ENCODE measurements at regions not wholly inside any gene's neighbourhood (a gene's known extent, or its start where the extent isn't known, plus 50 kb on each side); places are given as distances from the start of the nearest gene placed in this dataset.

DNA sequence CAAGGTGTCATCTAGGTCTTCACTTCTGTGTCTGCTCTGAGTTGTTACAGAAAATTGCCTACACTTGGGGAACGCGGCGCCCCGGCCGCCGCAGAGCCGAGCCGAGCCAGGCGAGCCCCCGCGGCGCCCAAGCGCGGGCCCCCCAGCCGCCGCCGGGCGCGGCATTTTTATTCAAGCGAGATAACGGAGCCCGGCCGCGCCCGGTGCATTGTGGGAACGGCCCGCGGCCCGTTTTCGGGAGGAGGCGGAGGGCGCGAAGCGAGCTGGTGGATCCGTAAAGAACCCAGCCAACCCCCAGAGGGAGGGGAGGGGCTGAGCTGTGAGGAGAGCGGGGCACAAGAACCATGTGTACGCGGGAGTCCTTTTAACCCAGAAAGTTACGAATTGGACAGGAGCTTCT, 191.8 kb downstream of the FTCDNL1 start:
- DNase-seq: no peak
- TF ChIP-seq, protein P1, sequence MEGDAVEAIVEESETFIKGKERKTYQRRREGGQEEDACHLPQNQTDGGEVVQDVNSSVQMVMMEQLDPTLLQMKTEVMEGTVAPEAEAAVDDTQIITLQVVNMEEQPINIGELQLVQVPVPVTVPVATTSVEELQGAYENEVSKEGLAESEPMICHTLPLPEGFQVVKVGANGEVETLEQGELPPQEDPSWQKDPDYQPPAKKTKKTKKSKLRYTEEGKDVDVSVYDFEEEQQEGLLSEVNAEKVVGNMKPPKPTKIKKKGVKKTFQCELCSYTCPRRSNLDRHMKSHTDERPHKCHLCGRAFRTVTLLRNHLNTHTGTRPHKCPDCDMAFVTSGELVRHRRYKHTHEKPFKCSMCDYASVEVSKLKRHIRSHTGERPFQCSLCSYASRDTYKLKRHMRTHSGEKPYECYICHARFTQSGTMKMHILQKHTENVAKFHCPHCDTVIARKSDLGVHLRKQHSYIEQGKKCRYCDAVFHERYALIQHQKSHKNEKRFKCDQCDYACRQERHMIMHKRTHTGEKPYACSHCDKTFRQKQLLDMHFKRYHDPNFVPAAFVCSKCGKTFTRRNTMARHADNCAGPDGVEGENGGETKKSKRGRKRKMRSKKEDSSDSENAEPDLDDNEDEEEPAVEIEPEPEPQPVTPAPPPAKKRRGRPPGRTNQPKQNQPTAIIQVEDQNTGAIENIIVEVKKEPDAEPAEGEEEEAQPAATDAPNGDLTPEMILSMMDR (IDR thresholded peaks at IDR 0.05): no peak
- intact Hi-C loops (cut with micrococcal nuclease): no loop called here
- CTCF ChIA-PET: no interaction called here
- no peak overlapping the region for H3K27ac Mint-ChIP-seq
- no peaks in the 10 kb centered on the region for H3K36me3 Mint-ChIP-seq (ENCODE audit: low read depth)
- H3K9me3 Mint-ChIP-seq: peaks cover 11% of the 10 kb centered on the region
- peaks cover 23% of the 10 kb centered on the region for H3K27me3 Mint-ChIP-seq
- H3K4me3 Mint-ChIP-seq: peak overlapping the region; percentile 24
- POLR2A ChIA-PET: no interaction called here
- no peaks in the 10 kb centered on the region for H3K4me1 Mint-ChIP-seq
- ATAC-seq (ENCODE audit: low read depth): no peak

DNA sequence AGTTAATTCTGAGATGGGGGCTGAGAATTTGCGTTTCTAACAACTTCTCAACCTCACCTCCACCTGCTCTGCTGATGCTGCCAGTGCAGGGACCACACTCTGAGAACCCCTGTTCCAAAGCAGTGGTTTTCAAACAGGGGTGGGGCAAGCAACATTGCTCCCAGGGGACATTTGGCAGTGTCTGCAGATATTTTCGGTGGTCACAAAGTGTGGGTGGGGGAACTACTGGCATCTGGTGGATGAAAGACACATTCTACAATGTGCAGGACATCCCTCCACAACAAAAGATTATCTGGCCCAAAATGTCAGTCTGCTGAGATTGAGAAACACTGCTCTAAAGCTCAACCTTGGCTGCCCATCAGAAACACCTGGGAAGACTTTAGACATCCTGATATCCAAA, 188.7 kb upstream of the SATB2 start:
- Mint-ChIP-seq H3K27ac (no peak overlapping the region), H3K36me3 (ENCODE audit: low read depth) (no peaks in the 10 kb centered on the region), H3K9me3 (peaks cover 2% of the 10 kb centered on the region), H3K4me1 (peaks cover 10% of the 10 kb centered on the region), H3K4me3 (no peak overlapping the region), H3K27me3 (peaks cover 4% of the 10 kb centered on the region)
- intact Hi-C loops (cut with micrococcal nuclease): no loop called here
- TF ChIP-seq, protein P1 (IDR thresholded peaks at IDR 0.05): no peak
- ChIA-PET CTCF (no interaction called here), POLR2A (no interaction called here)
- peak; percentile 25 for ATAC-seq (ENCODE audit: low read depth)
- no peak for DNase-seq

DNA sequence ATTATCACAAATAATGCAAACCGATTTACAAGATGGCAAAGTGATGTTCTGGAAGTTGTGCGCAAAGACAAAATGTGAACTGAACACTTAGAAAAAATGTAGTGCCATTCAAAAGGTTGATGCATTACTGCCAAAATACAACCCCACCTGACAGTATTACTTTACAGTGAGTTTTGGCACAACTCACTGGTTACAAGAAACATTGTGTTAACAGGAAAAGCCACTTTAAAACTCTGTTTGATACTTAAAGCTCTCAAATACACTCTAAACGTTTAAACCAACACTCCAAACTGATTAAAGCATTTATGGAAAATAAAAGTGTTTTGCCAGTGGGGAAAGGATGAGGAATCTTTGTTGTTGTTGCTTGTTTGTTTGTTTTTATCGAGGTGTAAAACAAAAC, 173.4 kb upstream of the SATB2 start:
- ATAC-seq (ENCODE audit: low read depth) (no peak), DNase-seq (no peak)
- Mint-ChIP-seq H3K27me3 (no peaks in the 10 kb centered on the region), H3K4me1 (no peaks in the 10 kb centered on the region), H3K4me3 (no peak overlapping the region), H3K36me3 (ENCODE audit: low read depth) (no peaks in the 10 kb centered on the region), H3K27ac (no peak overlapping the region), H3K9me3 (no peaks in the 10 kb centered on the region)
- TF ChIP-seq, protein P1 (IDR thresholded peaks at IDR 0.05): no peak
- intact Hi-C loops (cut with micrococcal nuclease): no loop called here
- ChIA-PET CTCF (no interaction called here), POLR2A (no interaction called here)

DNA sequence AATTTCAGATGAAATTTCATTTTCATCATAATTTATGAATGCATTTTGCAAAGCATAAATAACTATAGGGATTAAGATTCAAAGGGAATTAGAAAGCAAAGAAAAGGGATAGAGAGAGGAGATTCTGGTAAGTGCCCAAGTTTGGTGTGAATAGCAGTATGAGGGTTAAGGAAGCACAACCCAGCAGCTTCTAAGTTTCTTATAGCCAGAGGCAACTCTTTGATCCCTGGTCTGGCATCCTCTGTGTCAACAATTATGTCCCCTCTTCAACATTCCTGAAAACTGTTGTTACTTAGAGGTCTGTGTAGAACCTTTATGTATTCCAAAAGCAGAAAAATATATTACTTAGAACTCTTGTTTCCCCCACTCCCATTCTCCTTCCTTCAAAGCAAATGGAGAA, 171.6 kb upstream of the SATB2 start:
- no peak overlapping the region for H3K4me3 Mint-ChIP-seq

DNA sequence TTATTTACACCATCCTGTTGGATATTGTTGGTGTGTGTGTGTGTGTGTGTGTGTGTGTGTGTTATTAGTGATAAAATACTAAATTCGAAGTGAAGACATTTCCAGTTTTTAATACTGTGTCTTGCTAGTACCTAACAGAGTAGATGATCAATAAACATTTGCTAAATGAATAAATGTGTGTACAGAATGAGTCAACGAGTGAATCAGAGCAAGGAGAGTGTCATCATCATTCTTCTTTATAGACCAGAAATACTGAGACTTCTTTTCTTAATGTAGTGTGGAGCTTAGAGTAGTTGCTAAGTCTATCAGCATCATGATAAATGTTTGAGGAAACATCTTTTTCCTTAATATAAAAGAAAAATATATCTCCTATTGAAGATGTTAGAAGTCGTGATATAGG, 169.7 kb upstream of the SATB2 start:
- POLR2A ChIA-PET: no interaction called here
- CTCF ChIA-PET: no interaction called here
- Mint-ChIP-seq H3K4me1 (no peaks in the 10 kb centered on the region), H3K9me3 (no peaks in the 10 kb centered on the region), H3K27ac (no peak overlapping the region), H3K36me3 (ENCODE audit: low read depth) (no peaks in the 10 kb centered on the region), H3K27me3 (no peaks in the 10 kb centered on the region), H3K4me3 (no peak overlapping the region)
- ATAC-seq (ENCODE audit: low read depth) (no peak), DNase-seq (no peak)
- intact Hi-C loops (cut with micrococcal nuclease): no loop called here
- TF ChIP-seq, protein P1 (IDR thresholded peaks at IDR 0.05): no peak

More for the DNA sequence above, 171.6 kb upstream of the SATB2 start:
- H3K27me3 Mint-ChIP-seq: no peaks in the 10 kb centered on the region
- no peak overlapping the region for H3K27ac Mint-ChIP-seq
- DNase-seq: no peak
- no peak for ATAC-seq (ENCODE audit: low read depth)
- H3K9me3 Mint-ChIP-seq: no peaks in the 10 kb centered on the region
- TF ChIP-seq, protein P1 (IDR thresholded peaks at IDR 0.05): no peak
- no peaks in the 10 kb centered on the region for H3K4me1 Mint-ChIP-seq
- H3K36me3 Mint-ChIP-seq (ENCODE audit: low read depth): no peaks in the 10 kb centered on the region
- intact Hi-C loops (cut with micrococcal nuclease): no loop called here
- ChIA-PET POLR2A (no interaction called here), CTCF (no interaction called here)

All from activated B cell treated with CpG ODN at 0.5 μM for 24 hours (primary cell).